DMS 273 (cell line): ENCODE measurements at regions not wholly inside any gene's neighbourhood (a gene's known extent, or its start where the extent isn't known, plus 50 kb on each side); places are given as distances from the start of the nearest gene placed in this dataset.
A peak's percentile ranks its signal among the peaks of the same experiment; 100 is the strongest.

Experiments used
- DNase-seq: peaks from one replicate; lab custom pipeline; 2025; ENCODE audit not compliant: unreplicated experiment; lab: John Stamatoyannopoulos, UW

- DNase-seq: no peak
Measured at GRCh38 chr11:116643521-116643920, 129.3 kb downstream of the BUD13 start.

GRCh38 chr11:116642902-116643301 is 129.9 kb downstream of the BUD13 start:
- DNase-seq: no peak

DNA sequence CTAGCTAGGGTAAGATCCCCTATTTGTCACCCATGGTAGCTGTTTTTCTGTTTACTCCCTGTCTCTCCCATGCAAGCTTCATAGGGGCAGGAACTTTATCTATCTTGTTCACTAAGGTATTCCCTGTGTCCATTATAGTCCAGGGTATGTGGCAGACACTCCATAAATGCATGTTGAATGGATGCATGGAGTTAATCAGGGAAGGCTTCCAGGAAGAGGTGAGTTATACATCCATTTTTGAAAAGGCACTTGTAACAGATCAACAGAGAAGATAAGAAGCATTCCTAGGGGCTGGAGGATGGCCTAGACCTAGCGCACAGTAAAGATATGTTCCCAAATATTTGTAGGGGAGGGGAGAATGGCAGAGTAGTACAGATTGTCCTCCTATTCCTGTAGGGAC is 130.3 kb downstream of the BUD13 start:
- DNase-seq: no peak

- DNase-seq: peak; percentile 58
Measured at GRCh38 chr11:116641561-116642045, 131.2 kb downstream of the BUD13 start.

- no peak for DNase-seq
Measured at GRCh38 chr11:116640641-116641402, 132.0 kb downstream of the BUD13 start.

GRCh38 chr11:116638463-116638862 is 134.3 kb downstream of the BUD13 start:
- no peak for DNase-seq

DNA sequence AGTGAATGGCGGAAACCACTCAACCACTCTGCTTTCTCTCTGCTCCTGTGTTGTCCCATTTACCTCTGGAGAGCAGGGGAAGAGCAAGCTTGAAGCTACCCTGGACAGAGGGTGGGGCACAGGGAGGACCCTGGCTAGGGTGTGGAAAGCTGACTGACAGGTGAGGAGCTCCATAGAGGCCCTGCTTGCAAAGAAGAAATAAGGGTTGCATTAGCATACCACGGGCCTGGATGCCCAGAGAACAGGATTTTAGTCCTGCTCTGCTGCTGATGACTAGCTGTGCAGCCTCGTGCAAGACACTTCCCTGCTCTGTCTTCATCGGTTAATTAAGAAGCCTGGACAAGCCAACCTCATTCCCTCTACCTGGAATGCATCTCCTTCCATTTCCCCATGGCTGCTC is 135.0 kb downstream of the BUD13 start:
- no peak for DNase-seq

DNA sequence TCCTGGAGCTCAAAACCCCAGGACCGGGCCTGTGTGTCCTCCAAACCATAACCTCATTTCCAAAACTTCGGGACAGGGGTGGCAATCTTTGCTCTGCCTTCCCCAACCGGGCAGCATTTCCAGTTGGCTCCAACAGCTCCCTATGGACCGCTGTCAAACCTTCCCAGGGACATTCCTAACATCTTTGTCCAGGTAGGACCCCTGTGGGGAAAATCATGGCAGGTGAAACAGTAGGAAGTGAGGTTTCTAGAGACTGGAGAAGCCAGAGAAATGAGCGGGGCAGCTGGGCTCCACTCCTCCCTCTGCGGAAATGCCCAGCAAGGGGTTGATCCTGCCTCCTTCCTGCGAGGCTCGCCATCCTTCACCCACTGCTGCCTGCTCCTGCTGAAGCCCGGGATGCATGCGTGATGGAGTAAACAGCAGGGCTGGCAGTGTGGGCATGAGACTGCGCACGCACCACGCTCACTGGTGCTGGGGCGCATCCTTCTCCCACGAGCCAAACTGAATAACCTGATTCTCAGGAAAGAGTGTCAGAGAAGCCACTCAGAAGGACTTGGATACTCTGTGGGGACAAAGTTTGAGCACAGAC is 136.4 kb downstream of the BUD13 start:
- DNase-seq: no peak

GRCh38 chr11:116631201-116631600 is 141.6 kb downstream of the BUD13 start:
- no peak for DNase-seq

DNA sequence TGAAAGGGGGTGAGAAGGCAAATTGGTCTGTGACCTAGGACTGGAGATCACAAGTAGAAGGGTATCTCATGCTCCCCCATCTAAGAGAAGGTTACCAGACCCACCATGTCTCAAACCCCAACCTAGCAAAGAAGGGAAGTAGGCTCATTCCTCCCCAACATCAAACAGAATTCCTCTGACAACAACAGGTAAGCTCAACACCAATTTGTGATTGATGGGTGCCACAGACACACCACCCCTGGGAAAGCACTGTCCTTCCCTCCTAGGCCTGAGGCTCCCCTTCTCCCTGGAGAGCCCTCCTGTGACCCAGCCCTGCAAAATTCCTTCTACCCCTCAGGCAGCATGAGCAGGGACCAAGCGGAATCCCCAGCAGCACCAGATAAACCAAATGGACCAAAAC is 154.3 kb downstream of the BUD13 start:
- DNase-seq: no peak

DNA sequence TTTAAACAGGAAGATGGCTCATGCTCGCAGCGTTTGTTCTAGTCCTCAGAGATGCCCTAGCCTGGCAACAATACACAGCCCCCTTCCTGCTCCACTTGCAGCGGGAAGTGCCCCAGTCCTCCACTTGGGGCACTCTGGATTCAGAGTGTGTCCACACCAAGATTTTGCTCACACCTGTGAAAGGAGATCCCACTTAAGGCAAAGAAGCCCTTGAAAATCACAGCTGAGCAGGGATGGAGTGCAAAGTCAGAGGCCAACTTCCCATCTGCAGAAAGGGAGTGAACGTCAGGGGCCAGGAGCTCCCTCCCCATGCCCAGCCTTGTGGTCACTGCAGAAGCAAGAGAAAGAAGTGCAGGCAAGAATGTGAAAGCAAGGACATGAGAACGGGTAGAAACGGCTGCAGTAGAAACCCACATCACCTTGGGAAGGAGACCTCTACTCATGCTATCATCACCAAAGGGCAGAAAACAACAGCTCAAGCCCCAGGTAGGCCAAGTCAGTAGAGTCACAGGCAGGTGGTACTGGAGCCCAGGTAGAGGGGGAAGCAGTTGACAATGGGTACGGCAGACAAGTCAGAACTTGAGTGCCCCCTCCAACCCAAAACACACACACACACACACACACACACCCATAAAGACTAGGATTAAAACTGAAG is 157.4 kb downstream of the BUD13 start:
- DNase-seq: no peak

GRCh38 chr11:116614306-116615210 is 158.2 kb downstream of the BUD13 start:
- no peak for DNase-seq

DNA sequence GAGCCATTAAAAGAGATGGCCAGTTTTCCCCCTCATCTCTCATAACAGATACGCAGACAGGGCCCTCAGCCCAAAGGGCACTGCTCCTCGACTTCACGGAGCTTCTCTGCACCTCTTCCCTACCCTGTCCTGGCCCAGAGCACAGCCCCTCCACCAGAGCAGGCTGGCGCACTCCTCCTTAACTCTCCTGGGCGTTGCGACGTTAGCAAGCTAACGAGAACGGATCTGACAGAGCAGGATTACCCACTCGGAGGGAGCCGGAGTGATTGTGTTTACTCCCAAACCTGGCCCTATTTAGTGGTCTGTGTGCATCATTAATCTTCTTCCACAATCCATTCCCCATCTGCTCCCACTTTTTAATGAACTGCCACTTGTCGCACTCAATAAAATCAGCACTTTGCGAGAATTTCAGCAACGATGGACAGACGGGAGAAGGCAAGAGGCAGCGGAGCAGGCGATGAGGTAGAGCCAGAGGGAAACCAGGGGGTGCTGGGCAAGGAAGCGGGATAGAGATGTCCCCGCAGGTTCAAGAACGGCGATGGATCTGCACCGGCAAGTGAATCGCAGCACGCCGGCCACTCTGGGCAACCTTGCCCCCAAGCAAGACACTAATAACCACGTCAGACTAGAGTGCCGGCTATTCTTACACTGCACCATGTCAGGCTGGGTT is 159.4 kb downstream of the BUD13 start:
- DNase-seq: no peak

DNA sequence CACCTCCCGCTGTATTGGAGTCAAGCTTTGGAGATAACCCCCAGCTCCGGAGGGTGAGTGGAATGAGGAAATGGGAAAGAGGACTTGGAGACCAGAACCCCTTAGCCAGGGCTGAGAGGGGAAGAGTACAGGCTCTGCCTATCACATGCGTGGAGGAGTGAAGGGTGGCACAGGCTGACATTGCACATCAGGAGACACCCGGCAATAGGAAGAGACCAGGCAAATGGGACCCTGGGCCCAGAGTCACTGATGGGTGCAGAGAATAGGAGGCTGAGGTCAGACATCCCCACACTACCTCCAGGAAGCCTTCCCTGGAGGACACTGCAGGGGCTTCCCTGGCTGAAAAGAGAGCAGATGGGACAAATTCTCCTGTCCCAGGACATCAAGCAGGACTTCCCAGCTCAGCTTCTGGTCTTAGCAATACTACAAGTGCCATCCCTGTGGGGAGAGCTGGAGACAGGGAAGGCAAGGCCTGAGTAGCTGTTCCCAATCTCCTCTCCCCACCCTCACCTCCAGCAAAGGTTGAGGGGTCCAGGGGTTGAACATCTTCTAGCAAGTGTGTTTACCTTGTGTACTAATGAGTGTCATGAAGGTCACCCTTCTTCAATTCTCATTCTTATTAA is 160.7 kb downstream of the BUD13 start:
- no peak for DNase-seq

- no peak for DNase-seq
Measured at GRCh38 chr11:116610190-116610589, 162.6 kb downstream of the BUD13 start.

- DNase-seq: no peak
Measured at GRCh38 chr11:116607027-116607426, 165.8 kb downstream of the BUD13 start.

DNA sequence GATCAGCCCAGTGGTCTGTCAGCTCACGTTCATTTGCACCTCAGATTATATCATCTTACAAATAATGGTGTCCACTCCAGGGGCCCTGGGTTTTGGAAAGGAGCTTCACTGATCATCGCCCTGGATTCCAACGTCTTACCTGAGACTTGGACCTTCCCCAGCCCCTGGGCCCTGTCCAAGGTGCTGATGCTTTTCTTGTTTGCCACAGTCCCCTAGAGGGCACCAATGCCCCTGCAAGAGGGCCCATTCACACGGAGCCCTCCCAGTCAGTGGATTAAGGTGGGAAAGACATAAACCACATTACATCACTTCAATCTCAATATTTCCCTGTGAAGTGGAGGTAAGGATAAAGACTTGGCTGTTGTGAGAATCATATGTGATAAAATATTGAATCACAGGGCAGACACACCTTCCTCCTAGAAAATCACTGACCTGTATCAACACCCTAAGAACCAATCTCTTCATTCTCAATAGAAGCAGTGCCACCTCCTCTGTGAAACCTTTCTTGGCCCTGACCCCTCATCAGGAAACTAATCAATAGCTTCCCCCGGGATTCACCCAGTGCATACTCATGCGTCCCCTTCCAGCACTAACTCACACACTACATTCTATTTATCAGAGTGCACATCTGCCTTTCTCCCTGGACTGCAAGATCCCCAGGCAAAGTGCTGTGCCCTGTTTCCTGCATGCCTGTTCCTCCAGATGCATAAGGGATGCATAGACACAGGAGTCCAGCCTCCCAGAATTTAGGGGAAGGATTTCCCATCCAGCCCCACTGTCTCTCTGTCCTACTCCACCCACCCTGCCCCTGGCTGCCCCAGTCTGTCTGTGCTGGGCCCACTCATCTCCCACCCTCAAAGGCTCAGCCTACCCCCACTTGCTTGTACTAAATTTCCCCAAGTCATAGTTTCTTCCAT is 167.0 kb downstream of the BUD13 start:
- peak; percentile 58 for DNase-seq

DNA sequence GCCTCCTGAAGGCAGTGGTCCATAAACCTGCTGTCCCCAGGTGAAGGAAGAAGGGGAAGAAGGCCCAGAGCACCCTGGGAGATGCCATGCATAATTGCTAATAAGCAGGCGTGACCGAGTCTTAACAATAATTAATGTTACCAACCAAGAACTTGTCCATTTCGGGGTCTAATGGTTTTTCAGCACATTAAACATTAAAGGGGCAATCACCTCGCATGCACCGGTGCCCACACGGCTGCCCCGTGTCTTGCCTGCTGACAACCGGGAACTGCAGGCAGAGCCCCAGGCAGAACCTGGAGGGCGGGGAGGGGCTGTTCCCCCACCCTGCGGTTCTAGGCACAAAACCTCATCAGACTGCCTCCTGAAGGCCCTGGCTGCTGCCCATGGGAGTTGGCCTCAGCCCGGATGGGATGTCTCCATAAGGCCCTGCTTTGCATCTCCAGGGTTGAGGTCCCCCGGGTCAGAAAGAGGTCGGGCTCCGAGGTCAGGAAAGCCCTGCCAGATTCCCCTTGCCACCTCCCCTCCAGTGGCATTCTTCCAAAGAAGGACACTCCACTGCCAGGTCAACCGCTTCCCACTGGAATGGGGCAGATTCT is 169.0 kb downstream of the BUD13 start:
- no peak for DNase-seq

DNA sequence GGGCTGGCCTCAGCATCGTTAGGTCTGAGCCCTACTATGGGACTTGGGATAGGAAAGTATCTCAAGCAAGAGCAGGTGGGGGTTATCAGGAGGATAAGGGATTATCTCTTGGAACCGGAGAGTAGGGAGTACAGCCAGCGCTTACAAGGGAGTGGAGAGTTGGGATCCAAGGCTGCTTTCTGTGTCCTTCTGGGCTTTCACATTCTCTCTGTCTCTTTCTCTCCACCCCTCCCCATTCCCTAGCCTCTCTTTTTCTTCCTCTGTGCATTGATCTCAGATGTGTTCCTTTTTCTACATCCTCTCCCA is 170.2 kb downstream of the BUD13 start:
- DNase-seq: no peak
